Prostate gland (tissue), 2 donors: ENCODE measurements at regions not wholly inside any gene's neighbourhood (a gene's known extent, or its start where the extent isn't known, plus 50 kb on each side); places are given as distances from the start of the nearest gene placed in this dataset.

ENCODE experiments used
- POLR2A ChIP-seq: fragments of 450-650 bp; IDR thresholded peaks from one replicate; pipeline ENCODE4 v1.6.1; 2016; ENCODE audit warnings: antibody characterized with exemption, mild to moderate bottlenecking
- TF ChIP-seq, protein P1 (sequence below), 4 experiments: fragments of 200-600 bp in 2 of 4; fragments of 450-650 bp in 2 of 4; sonication (generic) in 2 of 4; IDR thresholded peaks; 1 replicate in 3 of 4; 2 replicates in 1 of 4; pipeline ENCODE4 v1.5.1; 2016 to 2019; ENCODE audit warnings: antibody characterized with exemption in 4 of 4, mild to moderate bottlenecking in 2 of 4, moderate library complexity in 2 of 4

DNA sequence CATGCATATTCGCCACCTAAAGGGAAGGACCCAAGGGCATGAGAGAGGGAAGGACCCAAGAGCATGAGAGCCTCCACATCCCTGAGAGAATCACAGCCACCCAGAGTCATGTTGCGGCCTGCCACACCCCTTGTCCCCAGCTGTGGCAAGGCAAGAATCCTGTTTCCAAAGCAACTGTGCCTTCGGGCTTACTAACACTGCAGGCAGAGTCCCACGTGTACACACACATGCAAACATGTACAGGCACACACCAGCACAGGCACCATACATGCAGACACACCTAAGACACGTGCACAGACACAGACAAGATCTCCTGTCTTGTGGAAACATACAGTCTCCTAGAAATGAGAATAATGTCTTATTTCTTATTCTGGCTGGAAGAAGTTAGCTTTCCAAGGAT lies 92.4 kb upstream of the CDYL2 start:
- TF ChIP-seq, protein P1, sequence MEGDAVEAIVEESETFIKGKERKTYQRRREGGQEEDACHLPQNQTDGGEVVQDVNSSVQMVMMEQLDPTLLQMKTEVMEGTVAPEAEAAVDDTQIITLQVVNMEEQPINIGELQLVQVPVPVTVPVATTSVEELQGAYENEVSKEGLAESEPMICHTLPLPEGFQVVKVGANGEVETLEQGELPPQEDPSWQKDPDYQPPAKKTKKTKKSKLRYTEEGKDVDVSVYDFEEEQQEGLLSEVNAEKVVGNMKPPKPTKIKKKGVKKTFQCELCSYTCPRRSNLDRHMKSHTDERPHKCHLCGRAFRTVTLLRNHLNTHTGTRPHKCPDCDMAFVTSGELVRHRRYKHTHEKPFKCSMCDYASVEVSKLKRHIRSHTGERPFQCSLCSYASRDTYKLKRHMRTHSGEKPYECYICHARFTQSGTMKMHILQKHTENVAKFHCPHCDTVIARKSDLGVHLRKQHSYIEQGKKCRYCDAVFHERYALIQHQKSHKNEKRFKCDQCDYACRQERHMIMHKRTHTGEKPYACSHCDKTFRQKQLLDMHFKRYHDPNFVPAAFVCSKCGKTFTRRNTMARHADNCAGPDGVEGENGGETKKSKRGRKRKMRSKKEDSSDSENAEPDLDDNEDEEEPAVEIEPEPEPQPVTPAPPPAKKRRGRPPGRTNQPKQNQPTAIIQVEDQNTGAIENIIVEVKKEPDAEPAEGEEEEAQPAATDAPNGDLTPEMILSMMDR (IDR thresholded peaks at IDR 0.05) = no peak
- TF ChIP-seq POLR2A = no peak
